Medulla oblongata (tissue), 1 donor: ENCODE measurements at regions not wholly inside any gene's neighbourhood (a gene's known extent, or its start where the extent isn't known, plus 50 kb on each side); places are given as distances from the start of the nearest gene placed in this dataset.
"Not testable (repeated sequence)": the region's sequence is repeated elsewhere in the genome, so short reads cannot be mapped to it uniquely, and the experiment has no call there.

Experiments
- DNase-seq: peaks from one replicate; pipeline ENCODE4 v3.0.0-alpha.2; 2015; ENCODE audit errors: extremely low spot score

- no peak for DNase-seq
These were observed 328.1 kb downstream of the TLE1 start for GRCh38 chr9:81361296-81361695.

GRCh38 chr9:81351166-81351565, 338.2 kb downstream of the TLE1 start:
- no peak for DNase-seq

- DNase-seq = no peak
These were observed 345.0 kb downstream of the TLE1 start for GRCh38 chr9:81344366-81344765.

- no peak for DNase-seq
These were observed 353.4 kb downstream of the TLE1 start for GRCh38 chr9:81335879-81336421.

- DNase-seq = no peak
These were observed 367.8 kb downstream of the TLE1 start for GRCh38 chr9:81321551-81321950.

GRCh38 chr9:81320909-81321482, 368.4 kb downstream of the TLE1 start:
- no peak for DNase-seq

GRCh38 chr9:81318571-81318970, 370.8 kb downstream of the TLE1 start:
- no peak for DNase-seq

GRCh38 chr9:81317939-81318338, 371.4 kb downstream of the TLE1 start:
- DNase-seq = no peak

- DNase-seq = no peak
These were observed 372.1 kb downstream of the TLE1 start for GRCh38 chr9:81317223-81317622.

GRCh38 chr9:81314490-81314889, 374.9 kb downstream of the TLE1 start:
- no peak for DNase-seq

GRCh38 chr9:81313877-81314276, 375.5 kb downstream of the TLE1 start:
- DNase-seq = no peak

- DNase-seq = no peak
These were observed 377.0 kb downstream of the TLE1 start for GRCh38 chr9:81312346-81312745.

- no peak for DNase-seq
These were observed 380.9 kb downstream of the TLE1 start for GRCh38 chr9:81308404-81308803.

GRCh38 chr9:81307791-81308190, 381.6 kb downstream of the TLE1 start:
- DNase-seq = not testable (repeated sequence)

- no peak for DNase-seq
These were observed 383.7 kb downstream of the TLE1 start for GRCh38 chr9:81305561-81306182.

GRCh38 chr9:81303658-81304057, 385.7 kb downstream of the TLE1 start:
- no peak for DNase-seq

- DNase-seq = no peak
These were observed 395.7 kb downstream of the TLE1 start for GRCh38 chr9:81293651-81294050.

GRCh38 chr9:81292056-81292805, 397.1 kb downstream of the TLE1 start:
- no peak for DNase-seq

GRCh38 chr9:81289622-81290021, 399.7 kb downstream of the TLE1 start:
- DNase-seq = no peak

- DNase-seq = no peak
These were observed 421.3 kb downstream of the TLE1 start for GRCh38 chr9:81268048-81268447.

GRCh38 chr9:81266674-81267073, 422.7 kb downstream of the TLE1 start:
- DNase-seq = no peak

GRCh38 chr9:81266086-81266485, 423.3 kb downstream of the TLE1 start:
- no peak for DNase-seq

- no peak for DNase-seq
These were observed 424.8 kb downstream of the TLE1 start for GRCh38 chr9:81264516-81264915.
